ENCODE measurements at regions not wholly inside any gene's neighbourhood (a gene's known extent, or its start where the extent isn't known, plus 50 kb on each side); places are given as distances from the start of the nearest gene placed in this dataset.

DNA sequence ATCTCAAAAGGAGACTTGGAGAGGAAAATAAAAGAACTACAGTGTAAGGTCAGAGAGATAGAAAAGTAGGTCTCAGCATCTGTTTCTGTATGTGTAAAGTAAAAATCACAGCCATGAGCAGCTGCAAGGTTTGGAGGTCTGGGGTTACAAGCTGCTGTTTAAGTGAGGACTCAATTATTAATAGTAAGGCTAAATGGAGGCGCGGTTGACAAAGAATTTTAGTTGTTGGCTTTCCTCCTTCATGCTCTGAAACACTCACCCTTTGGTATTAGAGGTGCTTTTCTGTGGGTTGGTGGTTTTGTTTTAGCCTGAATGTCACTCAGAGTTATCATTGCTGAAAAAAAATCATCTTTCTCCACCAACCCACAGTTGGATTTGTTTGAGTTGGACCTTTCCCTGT, 59.8 kb upstream of the HAO2 start:
- no peaks in the 10 kb centered on the region for H3K27me3 ChIP-seq (ENCODE audit: control insufficient read depth in 4 of 4, insufficient read depth in 4 of 4, low read length in 3 of 4)
- no peak overlapping the region for H3K27ac ChIP-seq (ENCODE audit: low read depth in 1 of 2, low read length in 2 of 2)
- no peak for TF ChIP-seq GABPA (IDR thresholded peaks at IDR 0.05 in 1 of 2, conservative IDR thresholded peaks at IDR 0.05 in 1 of 2)
- TF ChIP-seq, protein P1, sequence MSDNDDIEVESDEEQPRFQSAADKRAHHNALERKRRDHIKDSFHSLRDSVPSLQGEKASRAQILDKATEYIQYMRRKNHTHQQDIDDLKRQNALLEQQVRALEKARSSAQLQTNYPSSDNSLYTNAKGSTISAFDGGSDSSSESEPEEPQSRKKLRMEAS (IDR thresholded peaks at IDR 0.05): no peak
- TF ChIP-seq YY1 (IDR thresholded peaks at IDR 0.05): no peak
- TF ChIP-seq, protein P2, sequence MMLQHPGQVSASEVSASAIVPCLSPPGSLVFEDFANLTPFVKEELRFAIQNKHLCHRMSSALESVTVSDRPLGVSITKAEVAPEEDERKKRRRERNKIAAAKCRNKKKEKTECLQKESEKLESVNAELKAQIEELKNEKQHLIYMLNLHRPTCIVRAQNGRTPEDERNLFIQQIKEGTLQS (IDR thresholded peaks at IDR 0.05): no peak
- no peak for TF ChIP-seq TAF1 (conservative IDR thresholded peaks at IDR 0.05)
- TF ChIP-seq NR2F2 (IDR thresholded peaks at IDR 0.05): no peak
- TF ChIP-seq, protein P3, sequence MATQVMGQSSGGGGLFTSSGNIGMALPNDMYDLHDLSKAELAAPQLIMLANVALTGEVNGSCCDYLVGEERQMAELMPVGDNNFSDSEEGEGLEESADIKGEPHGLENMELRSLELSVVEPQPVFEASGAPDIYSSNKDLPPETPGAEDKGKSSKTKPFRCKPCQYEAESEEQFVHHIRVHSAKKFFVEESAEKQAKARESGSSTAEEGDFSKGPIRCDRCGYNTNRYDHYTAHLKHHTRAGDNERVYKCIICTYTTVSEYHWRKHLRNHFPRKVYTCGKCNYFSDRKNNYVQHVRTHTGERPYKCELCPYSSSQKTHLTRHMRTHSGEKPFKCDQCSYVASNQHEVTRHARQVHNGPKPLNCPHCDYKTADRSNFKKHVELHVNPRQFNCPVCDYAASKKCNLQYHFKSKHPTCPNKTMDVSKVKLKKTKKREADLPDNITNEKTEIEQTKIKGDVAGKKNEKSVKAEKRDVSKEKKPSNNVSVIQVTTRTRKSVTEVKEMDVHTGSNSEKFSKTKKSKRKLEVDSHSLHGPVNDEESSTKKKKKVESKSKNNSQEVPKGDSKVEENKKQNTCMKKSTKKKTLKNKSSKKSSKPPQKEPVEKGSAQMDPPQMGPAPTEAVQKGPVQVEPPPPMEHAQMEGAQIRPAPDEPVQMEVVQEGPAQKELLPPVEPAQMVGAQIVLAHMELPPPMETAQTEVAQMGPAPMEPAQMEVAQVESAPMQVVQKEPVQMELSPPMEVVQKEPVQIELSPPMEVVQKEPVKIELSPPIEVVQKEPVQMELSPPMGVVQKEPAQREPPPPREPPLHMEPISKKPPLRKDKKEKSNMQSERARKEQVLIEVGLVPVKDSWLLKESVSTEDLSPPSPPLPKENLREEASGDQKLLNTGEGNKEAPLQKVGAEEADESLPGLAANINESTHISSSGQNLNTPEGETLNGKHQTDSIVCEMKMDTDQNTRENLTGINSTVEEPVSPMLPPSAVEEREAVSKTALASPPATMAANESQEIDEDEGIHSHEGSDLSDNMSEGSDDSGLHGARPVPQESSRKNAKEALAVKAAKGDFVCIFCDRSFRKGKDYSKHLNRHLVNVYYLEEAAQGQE (IDR thresholded peaks at IDR 0.05): no peak
- no peak for TF ChIP-seq SP1 (IDR thresholded peaks at IDR 0.05)
- TF ChIP-seq JUND (IDR thresholded peaks at IDR 0.05): no peak
- no peak for DNase-seq (ENCODE audit: low spot score)
- 92% methylated on average over 2 of the region's 2 CpGs for WGBS
- H3K4me1 ChIP-seq (ENCODE audit: control insufficient read depth in 4 of 4, insufficient read depth in 4 of 4, low read length in 3 of 4): peaks cover 1 to 6% (median 5%) of the 10 kb centered on the region in 4 donors
- H3K9me3 ChIP-seq (ENCODE audit: control insufficient read depth in 4 of 4, low read length in 3 of 4): no peaks in the 10 kb centered on the region
- no peaks in the 10 kb centered on the region for H3K36me3 ChIP-seq (ENCODE audit: control insufficient read depth in 4 of 4, insufficient read depth in 3 of 4, low read depth in 1 of 4, low read length in 3 of 4)
- no peak overlapping the region for H3K4me3 ChIP-seq (ENCODE audit: low read depth in 1 of 3, low read length in 3 of 3)
- H3K9ac ChIP-seq (ENCODE audit: low read depth in 1 of 2, low read length in 2 of 2): no peak overlapping the region

DNA sequence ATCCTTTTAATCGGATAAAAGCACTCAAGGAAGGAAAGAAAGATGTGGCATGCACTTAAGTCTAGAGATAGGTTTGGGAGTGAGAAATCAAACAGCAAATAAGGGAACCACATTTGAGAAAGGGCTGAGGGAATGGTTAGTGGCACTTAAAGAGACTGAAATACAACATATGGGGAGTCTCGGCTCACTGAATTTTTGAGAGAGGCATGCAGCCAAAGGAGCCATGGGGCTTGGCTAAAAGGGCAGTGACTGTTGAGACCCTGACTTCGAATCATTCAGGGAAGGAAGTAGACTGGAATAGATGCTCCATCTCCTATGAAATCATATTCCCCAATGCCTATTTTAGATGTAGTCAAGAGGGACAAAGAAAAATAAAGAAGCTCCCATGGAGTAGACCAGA, 58.3 kb upstream of the HAO2 start:
- H3K4me3 ChIP-seq (ENCODE audit: low read depth in 1 of 3, low read length in 3 of 3): no peak overlapping the region
- TF ChIP-seq EGR1 (IDR thresholded peaks at IDR 0.05; ENCODE audit: low read depth in 2 of 2) (no peak), NR2F2 (IDR thresholded peaks at IDR 0.05) (no peak), RXRA (IDR thresholded peaks at IDR 0.05) (no peak), ZBTB33 (IDR thresholded peaks at IDR 0.05) (no peak), FOXA2 (IDR thresholded peaks at IDR 0.05) (no peak), RAD21 (IDR thresholded peaks at IDR 0.05) (no peak), YY1 (IDR thresholded peaks at IDR 0.05) (no peak), HNF4G (IDR thresholded peaks at IDR 0.05) (no peak), TAF1 (conservative IDR thresholded peaks at IDR 0.05) (no peak), GABPA (IDR thresholded peaks at IDR 0.05 in 1 of 2, conservative IDR thresholded peaks at IDR 0.05 in 1 of 2) (no peak), CTCF (IDR thresholded peaks at IDR 0.05; ENCODE audit: low read depth, low read length, missing input control) (no peak), SP1 (IDR thresholded peaks at IDR 0.05) (no peak), HNF4A (conservative IDR thresholded peaks at IDR 0.05) (no peak), JUND (IDR thresholded peaks at IDR 0.05) (no peak), FOXA1 (IDR thresholded peaks at IDR 0.05) (no peak)
- TF ChIP-seq, protein P2 (IDR thresholded peaks at IDR 0.05): no peak
- TF ChIP-seq, protein P1 (IDR thresholded peaks at IDR 0.05): no peak
- TF ChIP-seq, protein P3 (IDR thresholded peaks at IDR 0.05): no peak
- H3K9ac ChIP-seq (ENCODE audit: low read depth in 1 of 2, low read length in 2 of 2): no peak overlapping the region
- no peaks in the 10 kb centered on the region for H3K9me3 ChIP-seq (ENCODE audit: control insufficient read depth in 4 of 4, low read length in 3 of 4)
- H3K27me3 ChIP-seq (ENCODE audit: control insufficient read depth in 4 of 4, insufficient read depth in 4 of 4, low read length in 3 of 4): no peaks in the 10 kb centered on the region
- no peak for DNase-seq (ENCODE audit: low spot score)
- peaks cover 3 to 14% (median 11%) of the 10 kb centered on the region in 4 donors for H3K4me1 ChIP-seq (ENCODE audit: control insufficient read depth in 4 of 4, insufficient read depth in 4 of 4, low read length in 3 of 4)
- 53% methylated on average over 3 of the region's 3 CpGs for WGBS
- no peak overlapping the region for H3K27ac ChIP-seq (ENCODE audit: low read depth in 1 of 2, low read length in 2 of 2)
- no peaks in the 10 kb centered on the region for H3K36me3 ChIP-seq (ENCODE audit: control insufficient read depth in 4 of 4, insufficient read depth in 3 of 4, low read depth in 1 of 4, low read length in 3 of 4)

All from liver (tissue), 8 donors.